PC-9 (cell line): ENCODE measurements at regions not wholly inside any gene's neighbourhood (a gene's known extent, or its start where the extent isn't known, plus 50 kb on each side); places are given as distances from the start of the nearest gene placed in this dataset.

ENCODE experiments used
- BruUV-seq: library from RNA; stranded (reverse); fragments of 400-500 nt; replicated peaks from 2 replicates; lab custom pipeline; 2021; lab: Mats Ljungman, UMichigan
- CTCF ChIA-PET: fragments of 300-600 bp; sonication (Branson Sonifier 250); formaldehyde crosslinking; loops from one replicate; lab custom pipeline; 2022; ENCODE audit warnings: antibody characterized with exemption; lab: Charles Lee
- POLR2A ChIA-PET: fragments of 300-600 bp; sonication (Branson Sonifier 250); formaldehyde crosslinking; loops from one replicate; lab custom pipeline; 2022; ENCODE audit warnings: antibody characterized with exemption; ENCODE audit not compliant: unreplicated experiment; lab: Charles Lee
- DNase-seq, 2 experiments: peaks; one replicate each; pipeline versions ENCODE4 v3.0.0 to v3.0.0-alpha.2; 2015 to 2022; ENCODE audit warnings: mixed read lengths in 1 of 2
- H2AFZ ChIP-seq: fragments of 200-600 bp; sonication (generic); 2 replicates; pipeline ENCODE4 v1.8.1; 2017; ENCODE audit warnings: antibody characterized with exemption
- H3F3A ChIP-seq: fragments of 200-600 bp; sonication (generic); 2 replicates; pipeline ENCODE4 v1.8.1; 2017; ENCODE audit warnings: antibody characterized with exemption, mild to moderate bottlenecking, low read depth; ENCODE audit not compliant: insufficient read depth
- H3K27ac ChIP-seq: fragments of 200-600 bp; sonication (generic); 2 replicates; pipeline ENCODE4 v1.6.1; 2016; ENCODE audit warnings: mixed run types
- H3K27me3 ChIP-seq: fragments of 200-600 bp; sonication (generic); 2 replicates; pipeline ENCODE4 v1.6.1; 2016; ENCODE audit warnings: low read depth, mixed run types; ENCODE audit not compliant: insufficient read depth
- H3K36me3 ChIP-seq: fragments of 200-600 bp; sonication (generic); 2 replicates; pipeline ENCODE4 v1.6.1; 2016; ENCODE audit warnings: low read depth, mixed run types
- H3K4me1 ChIP-seq: fragments of 200-600 bp; sonication (generic); replicated peaks from 2 replicates; pipeline ENCODE4 v1.6.1; 2016; ENCODE audit warnings: mixed run types; ENCODE audit not compliant: insufficient read depth
- H3K4me2 ChIP-seq: fragments of 200-600 bp; sonication (generic); 2 replicates; pipeline ENCODE4 v1.6.1; 2017; ENCODE audit warnings: mixed run types
- H3K4me3 ChIP-seq: fragments of 200-600 bp; sonication (generic); 2 replicates; pipeline ENCODE4 v1.6.1; 2016; ENCODE audit warnings: mixed run types
- H3K79me2 ChIP-seq: fragments of 200-600 bp; sonication (generic); 2 replicates; pipeline ENCODE4 v1.6.1; 2017; ENCODE audit warnings: low read depth, mixed run types
- H3K9me2 ChIP-seq: fragments of 200-600 bp; sonication (generic); 2 replicates; pipeline ENCODE4 v1.8.1; 2017; ENCODE audit warnings: mild to moderate bottlenecking; ENCODE audit not compliant: insufficient read depth
- H3K9me3 ChIP-seq: fragments of 200-600 bp; sonication (generic); 2 replicates; pipeline ENCODE4 v1.8.1; 2016; ENCODE audit warnings: low read depth; ENCODE audit not compliant: insufficient read depth
- H4K20me1 ChIP-seq: fragments of 200-600 bp; sonication (generic); 2 replicates; pipeline ENCODE4 v1.8.1; 2017; ENCODE audit not compliant: insufficient read depth
- EZH2 ChIP-seq: fragments of 200-600 bp; sonication (generic); IDR thresholded peaks from 2 replicates; pipeline ENCODE4 v1.8.0; 2017; ENCODE audit warnings: antibody characterized with exemption, low read depth
- intact Hi-C: fragments of 100-400 bp; cut with micrococcal nuclease; formaldehyde crosslinking; loops from one replicate; pipeline ENCODE4 v1.10.0; 2022; ENCODE audit not compliant: unreplicated experiment
- TF ChIP-seq, protein P1 (sequence below): fragments of 200-600 bp; sonication (generic); conservative IDR thresholded peaks from 2 replicates; pipeline ENCODE4 v1.6.1; 2017; ENCODE audit warnings: mixed run types, antibody characterized with exemption, mild to moderate bottlenecking, moderate library complexity

- no peak overlapping the region for H2AFZ ChIP-seq
- H3K36me3 ChIP-seq: no peaks in the 10 kb centered on the region
- no peaks in the 10 kb centered on the region for H3K9me2 ChIP-seq
- intact Hi-C loops: no loop called here
- no peak overlapping the region for H3K4me2 ChIP-seq
- no peaks in the 10 kb centered on the region for H3F3A ChIP-seq
- no peaks in the 10 kb centered on the region; the same call in 1 of the 2 replicates for H3K27me3 ChIP-seq
- no peaks in the 10 kb centered on the region for H4K20me1 ChIP-seq
- ChIA-PET CTCF (no interaction called here), POLR2A (no interaction called here)
- H3K27ac ChIP-seq: no peak overlapping the region
- BruUV-seq: no TSS peak
- TF ChIP-seq EZH2: no peak
- TF ChIP-seq, protein P1, sequence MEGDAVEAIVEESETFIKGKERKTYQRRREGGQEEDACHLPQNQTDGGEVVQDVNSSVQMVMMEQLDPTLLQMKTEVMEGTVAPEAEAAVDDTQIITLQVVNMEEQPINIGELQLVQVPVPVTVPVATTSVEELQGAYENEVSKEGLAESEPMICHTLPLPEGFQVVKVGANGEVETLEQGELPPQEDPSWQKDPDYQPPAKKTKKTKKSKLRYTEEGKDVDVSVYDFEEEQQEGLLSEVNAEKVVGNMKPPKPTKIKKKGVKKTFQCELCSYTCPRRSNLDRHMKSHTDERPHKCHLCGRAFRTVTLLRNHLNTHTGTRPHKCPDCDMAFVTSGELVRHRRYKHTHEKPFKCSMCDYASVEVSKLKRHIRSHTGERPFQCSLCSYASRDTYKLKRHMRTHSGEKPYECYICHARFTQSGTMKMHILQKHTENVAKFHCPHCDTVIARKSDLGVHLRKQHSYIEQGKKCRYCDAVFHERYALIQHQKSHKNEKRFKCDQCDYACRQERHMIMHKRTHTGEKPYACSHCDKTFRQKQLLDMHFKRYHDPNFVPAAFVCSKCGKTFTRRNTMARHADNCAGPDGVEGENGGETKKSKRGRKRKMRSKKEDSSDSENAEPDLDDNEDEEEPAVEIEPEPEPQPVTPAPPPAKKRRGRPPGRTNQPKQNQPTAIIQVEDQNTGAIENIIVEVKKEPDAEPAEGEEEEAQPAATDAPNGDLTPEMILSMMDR: no peak
- H3K4me1 ChIP-seq: no peaks in the 10 kb centered on the region
- DNase-seq: no peak
- H3K4me3 ChIP-seq: no peak overlapping the region
- no peaks in the 10 kb centered on the region for H3K9me3 ChIP-seq
- no peaks in the 10 kb centered on the region for H3K79me2 ChIP-seq
These were observed 308.1 kb upstream of the MYOCD start for GRCh38 chr17:12357600-12357999.

DNA sequence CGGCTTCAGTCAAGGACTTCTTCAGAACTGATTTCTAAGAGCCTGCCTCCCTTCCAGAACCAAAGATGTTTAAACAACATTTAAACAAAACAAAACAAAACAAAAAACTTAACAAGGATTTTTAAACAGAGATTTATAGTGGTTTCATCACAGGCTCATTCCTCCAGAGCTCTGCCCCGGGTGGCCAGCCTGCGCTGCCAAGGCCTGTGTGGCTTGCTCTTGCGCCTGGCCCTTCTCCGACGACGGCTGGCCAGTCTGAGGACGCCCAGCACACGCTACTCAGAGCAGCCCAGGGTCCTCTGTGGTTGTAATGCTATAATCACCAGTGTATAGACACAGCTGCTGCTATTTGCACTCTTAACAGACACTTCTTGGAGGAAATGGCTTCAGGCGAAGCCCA is 307.2 kb upstream of the MYOCD start:
- no peak overlapping the region for H3K27ac ChIP-seq
- no peak overlapping the region for H3K4me2 ChIP-seq
- TF ChIP-seq, protein P1: no peak
- TF ChIP-seq EZH2: no peak
- no peaks in the 10 kb centered on the region; the same call in 1 of the 2 replicates for H3K27me3 ChIP-seq
- DNase-seq: no peak
- no peak overlapping the region for H2AFZ ChIP-seq
- H3K4me1 ChIP-seq: no peaks in the 10 kb centered on the region
- no peaks in the 10 kb centered on the region for H3K9me2 ChIP-seq
- intact Hi-C loops: no loop called here
- H3K4me3 ChIP-seq: no peak overlapping the region
- H4K20me1 ChIP-seq: no peaks in the 10 kb centered on the region
- ChIA-PET POLR2A (no interaction called here), CTCF (no interaction called here)
- H3K79me2 ChIP-seq: no peaks in the 10 kb centered on the region
- H3F3A ChIP-seq: no peaks in the 10 kb centered on the region
- H3K9me3 ChIP-seq: no peaks in the 10 kb centered on the region
- no TSS peak for BruUV-seq
- no peaks in the 10 kb centered on the region for H3K36me3 ChIP-seq

- intact Hi-C loops: no loop called here
- no peaks in the 10 kb centered on the region for H3F3A ChIP-seq
- H2AFZ ChIP-seq: no peak overlapping the region
- ChIA-PET CTCF (no interaction called here), POLR2A (no interaction called here)
- H3K79me2 ChIP-seq: no peaks in the 10 kb centered on the region
- H3K4me2 ChIP-seq: no peak overlapping the region
- no peaks in the 10 kb centered on the region for H3K4me1 ChIP-seq
- H3K36me3 ChIP-seq: no peaks in the 10 kb centered on the region
- no peaks in the 10 kb centered on the region for H3K9me3 ChIP-seq
- no peaks in the 10 kb centered on the region; the same call in 1 of the 2 replicates for H3K27me3 ChIP-seq
- TF ChIP-seq, protein P1: no peak
- TF ChIP-seq EZH2: no peak
- no peaks in the 10 kb centered on the region for H3K9me2 ChIP-seq
- H3K27ac ChIP-seq: no peak overlapping the region
- no peak overlapping the region for H3K4me3 ChIP-seq
- H4K20me1 ChIP-seq: no peaks in the 10 kb centered on the region
- no TSS peak for BruUV-seq
- DNase-seq: no peak
These were observed 302.7 kb upstream of the MYOCD start for GRCh38 chr17:12362853-12363455.
